AG09309 (cell line): ENCODE measurements at regions not wholly inside any gene's neighbourhood (a gene's known extent, or its start where the extent isn't known, plus 50 kb on each side); places are given as distances from the start of the nearest gene placed in this dataset.
A peak's percentile ranks its signal among the peaks of the same experiment; 100 is the strongest.

Source experiments
- DNase-seq: peaks from one replicate; pipeline ENCODE4 v3.0.0-alpha.2; 2010; ENCODE audit warnings: low read depth
- H3K4me3 ChIP-seq: 2 replicates; pipeline ENCODE4 v1.5.1; 2011; ENCODE audit warnings: mild to moderate bottlenecking, low read depth, low read length, moderate library complexity; ENCODE audit not compliant: control insufficient read depth
- TF ChIP-seq, protein P1 (sequence below): IDR thresholded peaks from 2 replicates; pipeline ENCODE4 v1.5.1; 2011; ENCODE audit warnings: mild to moderate bottlenecking, low read depth, low read length, inconsistent platforms; ENCODE audit not compliant: insufficient read depth, control insufficient read depth; ENCODE audit errors: missing control alignments

DNA sequence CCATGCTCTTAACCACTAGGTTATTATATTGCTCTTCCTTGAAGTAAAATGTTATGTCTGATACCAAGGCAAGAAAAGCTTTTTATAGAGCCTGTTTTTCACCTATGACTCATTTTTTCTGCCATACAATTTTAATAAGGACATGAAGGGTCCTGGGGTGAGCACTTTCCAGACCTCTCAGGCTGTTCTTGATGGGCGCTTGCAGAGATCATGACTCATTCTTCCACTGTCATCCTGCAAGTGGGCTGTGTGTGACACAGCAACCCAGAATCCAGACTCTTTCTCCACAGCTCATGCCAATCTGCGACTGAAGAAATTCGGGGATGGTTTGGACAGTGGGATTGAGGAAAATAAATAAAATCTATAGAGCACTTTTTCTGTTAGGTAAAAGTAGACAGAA, 506.7 kb upstream of the NBEA start:
- H3K4me3 ChIP-seq, result no peak overlapping the region
- peak; percentile 47 for DNase-seq
- TF ChIP-seq, protein P1, sequence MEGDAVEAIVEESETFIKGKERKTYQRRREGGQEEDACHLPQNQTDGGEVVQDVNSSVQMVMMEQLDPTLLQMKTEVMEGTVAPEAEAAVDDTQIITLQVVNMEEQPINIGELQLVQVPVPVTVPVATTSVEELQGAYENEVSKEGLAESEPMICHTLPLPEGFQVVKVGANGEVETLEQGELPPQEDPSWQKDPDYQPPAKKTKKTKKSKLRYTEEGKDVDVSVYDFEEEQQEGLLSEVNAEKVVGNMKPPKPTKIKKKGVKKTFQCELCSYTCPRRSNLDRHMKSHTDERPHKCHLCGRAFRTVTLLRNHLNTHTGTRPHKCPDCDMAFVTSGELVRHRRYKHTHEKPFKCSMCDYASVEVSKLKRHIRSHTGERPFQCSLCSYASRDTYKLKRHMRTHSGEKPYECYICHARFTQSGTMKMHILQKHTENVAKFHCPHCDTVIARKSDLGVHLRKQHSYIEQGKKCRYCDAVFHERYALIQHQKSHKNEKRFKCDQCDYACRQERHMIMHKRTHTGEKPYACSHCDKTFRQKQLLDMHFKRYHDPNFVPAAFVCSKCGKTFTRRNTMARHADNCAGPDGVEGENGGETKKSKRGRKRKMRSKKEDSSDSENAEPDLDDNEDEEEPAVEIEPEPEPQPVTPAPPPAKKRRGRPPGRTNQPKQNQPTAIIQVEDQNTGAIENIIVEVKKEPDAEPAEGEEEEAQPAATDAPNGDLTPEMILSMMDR, result no peak

DNA sequence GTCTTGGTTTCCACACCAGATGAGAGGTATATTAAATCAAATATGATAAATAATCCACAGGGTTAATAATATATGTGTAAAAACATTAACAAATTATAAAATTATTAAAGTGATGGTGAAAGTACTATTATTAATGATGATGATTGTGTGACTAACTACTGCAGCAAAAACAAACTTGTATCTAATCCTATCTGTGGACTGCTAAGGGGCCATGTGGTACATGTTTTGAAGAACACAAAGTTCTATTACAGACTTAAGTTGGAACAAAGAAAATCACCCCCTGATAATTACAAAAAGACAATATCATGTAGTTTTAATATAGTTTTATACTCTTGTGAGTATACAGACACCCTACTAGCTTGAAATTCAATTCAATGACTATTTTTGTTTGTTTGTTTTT, 504.2 kb upstream of the NBEA start:
- TF ChIP-seq, protein P1, result no peak
- no peak overlapping the region for H3K4me3 ChIP-seq
- no peak for DNase-seq

DNA sequence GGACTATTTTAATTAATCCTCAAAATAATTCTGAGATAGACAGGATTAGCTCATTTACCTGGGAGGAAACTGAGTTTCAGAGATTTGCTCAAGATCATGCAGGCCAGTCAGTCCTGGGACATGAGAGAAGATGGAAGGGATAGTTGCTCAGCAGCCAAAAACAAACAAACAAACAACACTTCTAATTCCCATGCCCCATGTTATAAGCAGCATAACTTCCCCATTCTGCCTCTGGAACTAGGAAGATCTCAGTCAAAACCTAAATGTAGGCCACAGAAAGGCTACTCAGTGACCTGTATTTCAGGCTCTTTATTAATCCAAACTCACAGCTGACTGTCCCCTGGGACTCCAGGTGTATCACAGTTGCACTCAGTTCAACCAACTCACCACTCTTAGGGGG, 489.2 kb upstream of the NBEA start:
- TF ChIP-seq, protein P1, result no peak
- no peak for DNase-seq
- no peak overlapping the region for H3K4me3 ChIP-seq

DNA sequence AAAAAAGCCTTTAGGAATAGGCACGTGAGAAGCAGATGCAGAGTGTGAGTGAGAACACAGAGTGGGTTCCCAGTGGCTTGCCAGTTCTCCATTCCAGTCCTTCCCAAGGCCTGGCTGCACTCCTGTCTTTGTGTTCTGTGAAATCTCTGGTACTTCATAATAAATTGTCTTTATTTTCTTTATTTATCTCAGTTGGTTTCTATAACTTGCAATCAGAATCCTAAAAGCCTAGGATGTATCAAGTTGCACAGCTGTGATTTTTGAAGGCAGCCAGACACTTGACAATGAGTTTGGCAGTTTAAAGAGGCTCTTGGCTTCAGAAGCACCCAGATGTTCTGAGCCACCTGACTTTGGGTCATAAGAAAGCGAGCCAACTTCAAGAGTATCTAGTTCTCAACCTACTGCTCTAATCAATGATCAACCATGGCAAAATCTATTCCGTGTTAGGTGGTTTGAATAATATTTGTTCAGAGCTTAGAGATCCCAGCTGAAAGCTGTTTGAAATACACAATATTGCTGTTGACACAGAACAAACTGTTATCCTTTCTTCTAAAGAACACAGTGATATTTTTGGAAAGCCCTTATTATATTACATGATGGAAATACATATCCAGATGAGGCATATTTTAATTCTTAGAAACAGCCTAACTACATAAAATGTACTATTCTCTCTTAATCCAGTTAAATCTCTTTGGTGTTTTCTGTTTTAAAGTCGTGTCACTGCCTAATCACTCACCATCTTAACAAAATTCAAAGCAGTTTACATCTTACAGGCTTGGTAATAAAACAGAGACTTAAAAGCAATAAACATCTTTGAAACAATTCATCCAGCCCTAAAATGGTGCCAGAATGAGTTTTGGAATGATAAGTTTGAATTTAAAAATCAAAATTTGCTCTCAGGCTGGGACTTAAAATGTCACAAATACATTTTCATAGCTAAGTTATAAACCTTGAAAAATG, 483.0 kb upstream of the NBEA start:
- TF ChIP-seq, protein P1, result no peak
- no peak overlapping the region for H3K4me3 ChIP-seq
- no peak for DNase-seq

DNA sequence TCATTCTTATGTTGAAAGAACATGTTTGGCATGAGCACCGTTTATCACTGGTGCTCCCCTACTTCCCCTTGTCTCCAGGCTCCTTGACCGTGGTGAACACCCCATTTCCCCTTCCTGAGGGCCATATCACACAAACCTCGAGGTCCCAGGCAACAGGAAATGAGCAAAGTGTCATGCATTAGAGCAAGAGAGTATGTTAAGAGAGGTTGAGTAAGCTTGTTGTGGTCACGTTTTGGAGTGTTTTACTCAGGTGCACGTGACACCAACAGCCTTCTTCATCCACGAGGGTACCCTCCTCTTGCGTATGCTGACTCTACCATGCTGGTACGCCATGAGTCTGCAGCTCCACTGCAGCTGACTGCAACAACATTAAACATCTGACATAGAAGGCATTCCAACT, 482.2 kb upstream of the NBEA start:
- no peak overlapping the region for H3K4me3 ChIP-seq
- DNase-seq, result no peak
- TF ChIP-seq, protein P1, result no peak

DNA sequence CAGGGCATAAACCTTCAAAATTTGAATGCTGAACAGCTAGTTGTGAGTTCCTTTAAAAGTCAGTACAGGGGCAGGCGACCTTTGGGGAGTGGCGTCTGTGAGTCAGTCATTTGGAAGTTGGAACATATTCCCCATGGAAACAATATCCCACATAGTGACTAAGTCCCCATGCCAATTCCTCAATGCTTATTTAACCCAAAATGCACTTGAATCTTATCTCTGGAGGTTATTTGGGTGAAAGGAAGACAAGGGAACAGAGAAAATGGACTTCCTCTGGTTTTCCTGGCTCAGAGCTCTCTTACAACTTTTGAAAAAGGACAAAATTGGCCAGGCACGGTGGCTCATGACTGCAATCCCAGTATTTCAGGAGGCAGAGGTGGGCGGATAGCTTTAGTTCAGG, 479.2 kb upstream of the NBEA start:
- no peak overlapping the region for H3K4me3 ChIP-seq
- TF ChIP-seq, protein P1, result no peak
- DNase-seq, result peak; percentile 17
